Activated naive CD4-positive, alpha-beta T cell treated with Interleukin-2 at 50 U/mL for 16 hours (primary cell): ENCODE measurements at regions not wholly inside any gene's neighbourhood (a gene's known extent, or its start where the extent isn't known, plus 50 kb on each side); places are given as distances from the start of the nearest gene placed in this dataset.

Experiments used
- DNase-seq: peaks from one replicate; pipeline ENCODE4 v3.0.0-alpha.2; 2020

DNA sequence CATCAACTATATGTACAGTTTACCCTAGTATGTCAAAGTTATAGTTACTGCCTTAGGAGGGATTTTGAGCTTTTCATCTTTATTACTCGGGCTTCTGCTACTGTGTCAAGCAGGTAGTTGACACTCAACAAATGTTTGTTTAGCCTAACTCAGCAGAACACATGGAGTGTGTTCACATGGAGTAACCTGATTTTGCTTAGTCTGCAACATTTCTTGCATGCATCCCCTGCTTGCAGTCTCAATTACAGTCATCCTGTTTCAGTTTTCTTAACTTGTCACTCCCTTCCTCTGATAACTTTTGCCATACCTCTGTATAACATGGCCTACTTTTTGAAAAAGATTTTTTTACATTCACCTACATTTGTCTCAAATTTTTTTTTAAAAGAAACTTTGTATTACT is 135.5 kb downstream of the NMUR2 start:
- no peak for DNase-seq

DNA sequence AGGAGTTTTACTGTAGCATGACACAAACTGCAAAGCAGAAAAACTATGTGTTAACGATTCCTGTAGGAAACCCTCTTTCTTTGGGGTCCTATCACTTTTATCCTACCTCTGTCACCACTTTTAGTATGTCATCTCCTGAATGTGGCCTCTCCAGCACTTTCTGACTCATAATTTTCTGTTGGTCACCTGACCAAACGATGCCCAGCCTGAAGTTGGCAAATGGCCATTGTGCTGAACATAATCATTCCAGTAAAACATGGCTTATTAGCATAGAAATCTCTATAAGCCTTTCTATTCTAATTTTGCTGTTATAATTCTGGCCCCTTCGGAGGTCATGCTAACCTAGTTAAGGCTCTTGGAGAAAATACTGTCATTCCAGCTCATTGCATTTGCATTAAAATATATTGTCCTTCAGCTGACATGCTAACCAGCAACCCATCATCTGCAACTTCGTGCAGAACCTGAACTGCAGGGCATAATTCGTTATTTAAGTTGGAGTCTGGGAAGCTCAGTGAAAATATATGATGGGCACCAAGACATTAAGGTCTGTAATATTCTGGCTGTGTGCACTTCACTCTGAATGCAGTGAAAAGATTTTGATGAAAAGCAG is 140.3 kb downstream of the NMUR2 start:
- no peak for DNase-seq

DNA sequence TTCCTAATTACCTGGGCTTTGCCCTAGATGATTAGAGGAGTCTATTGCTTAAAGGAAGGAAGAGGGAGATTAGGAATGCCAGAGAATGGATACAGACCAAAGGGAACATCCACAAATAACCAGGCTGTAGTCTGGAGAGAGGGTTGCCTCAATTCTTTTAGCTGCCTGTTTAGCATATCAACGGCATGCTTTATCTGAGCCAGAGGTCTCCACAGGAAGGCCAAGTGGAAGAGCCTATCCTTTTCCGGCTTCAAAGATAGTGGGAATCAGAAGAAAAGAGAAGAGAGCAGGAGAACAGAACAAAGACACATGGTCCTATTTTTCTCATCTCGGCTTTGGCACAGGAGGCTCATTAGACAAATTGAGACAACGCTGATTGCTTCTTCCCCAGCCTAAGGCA is 142.4 kb downstream of the NMUR2 start:
- no peak for DNase-seq

DNA sequence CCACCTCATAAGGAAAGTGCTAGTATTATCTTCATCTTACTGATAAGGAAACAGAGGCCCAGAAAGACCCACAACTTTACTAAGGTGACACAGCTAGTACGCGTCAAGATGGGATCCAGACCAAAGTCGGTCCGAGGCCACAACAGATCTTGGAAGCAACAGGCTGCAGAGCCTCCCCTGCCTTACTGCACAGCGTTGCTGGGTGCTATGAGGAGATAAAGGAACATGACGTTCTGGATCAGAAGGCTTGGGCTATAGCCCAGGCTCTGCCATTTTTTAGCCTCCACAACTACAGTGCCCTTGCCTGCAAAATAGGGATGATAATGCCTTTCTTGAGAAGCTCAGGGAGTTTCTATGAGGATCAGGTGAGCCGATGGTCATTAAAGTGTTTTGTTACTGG is 144.1 kb downstream of the NMUR2 start:
- no peak for DNase-seq

DNA sequence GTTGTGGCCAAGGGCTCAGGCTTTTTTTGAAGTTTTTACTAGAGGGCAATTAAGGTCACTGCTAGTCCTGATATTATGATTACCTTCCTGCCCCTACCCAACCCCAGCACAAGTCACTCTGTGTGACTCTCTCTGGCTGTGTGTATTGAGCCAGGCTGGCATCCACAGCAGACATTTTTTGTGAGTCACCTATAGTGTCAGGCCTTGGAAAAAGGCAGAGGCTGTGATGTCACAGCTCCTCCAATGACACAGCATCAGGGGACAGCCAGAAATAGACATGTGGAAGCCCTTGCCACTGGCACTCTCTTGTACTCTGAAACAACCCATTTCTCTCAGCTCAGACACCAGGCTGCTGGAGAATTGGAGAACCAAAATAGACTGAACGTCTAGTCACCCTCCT is 145.4 kb downstream of the NMUR2 start:
- DNase-seq, result no peak

DNA sequence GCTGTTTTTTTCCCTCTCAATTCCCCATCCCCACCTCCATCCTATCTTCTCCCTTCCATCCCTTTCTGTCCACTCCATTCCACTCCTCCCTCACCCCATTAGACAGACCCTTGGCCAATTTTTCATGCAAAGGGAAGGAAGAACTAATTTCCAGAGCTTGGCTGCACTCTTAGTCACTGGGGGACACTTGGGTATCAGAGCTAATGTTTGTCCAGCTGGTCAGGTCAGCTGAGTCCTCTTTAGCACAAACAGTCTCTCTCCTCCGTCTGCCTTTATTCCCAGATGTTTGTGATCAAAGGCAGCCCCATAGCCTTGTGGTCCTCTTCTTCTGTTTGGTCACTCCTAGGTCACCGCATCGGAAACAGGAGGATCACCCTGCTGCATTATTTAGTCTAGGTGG is 148.5 kb downstream of the NMUR2 start:
- no peak for DNase-seq

DNA sequence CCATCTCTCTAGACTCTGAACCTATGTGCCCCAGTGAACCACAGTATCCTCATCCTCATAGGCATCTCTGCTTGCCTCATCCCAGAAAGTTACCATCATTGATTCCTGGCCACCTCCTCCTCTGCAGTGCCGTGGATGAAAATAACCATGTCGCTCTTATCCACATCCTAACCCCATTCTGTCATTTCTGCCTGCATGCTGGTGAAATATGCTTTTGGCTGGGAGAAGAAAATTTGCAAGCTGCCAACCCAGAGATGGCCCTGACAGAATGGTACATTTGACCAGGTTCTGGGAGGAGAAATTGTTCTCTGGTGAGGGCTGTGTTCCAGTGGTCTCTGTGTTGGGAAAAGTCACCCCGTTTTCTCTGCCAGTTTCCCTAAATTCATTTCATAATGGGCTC is 149.7 kb downstream of the NMUR2 start:
- DNase-seq, result no peak

DNA sequence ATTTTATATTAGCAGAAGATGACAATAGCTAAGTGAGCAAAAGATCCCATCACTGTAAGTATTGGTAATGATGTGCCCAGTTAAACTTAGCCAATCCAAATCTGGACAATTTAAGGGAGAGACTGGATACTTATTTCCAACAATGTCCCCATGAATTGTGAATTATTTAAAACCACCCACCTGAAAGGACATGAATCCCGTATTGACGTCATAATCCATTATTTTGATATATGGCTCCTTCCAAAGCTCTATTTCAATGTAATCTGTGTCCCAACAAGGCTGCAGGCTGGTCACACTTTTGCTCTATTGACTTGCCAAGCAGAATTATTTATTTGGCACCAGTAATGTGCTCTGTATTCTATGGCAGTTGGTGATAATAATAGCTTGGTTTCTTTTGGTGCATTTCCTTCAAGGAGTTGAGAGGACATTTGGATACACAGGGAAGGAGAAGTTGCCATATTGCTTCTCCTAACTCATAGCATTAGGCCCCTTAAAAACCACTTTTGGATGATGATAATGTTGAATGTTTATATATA is 157.2 kb downstream of the NMUR2 start:
- DNase-seq, result no peak

DNA sequence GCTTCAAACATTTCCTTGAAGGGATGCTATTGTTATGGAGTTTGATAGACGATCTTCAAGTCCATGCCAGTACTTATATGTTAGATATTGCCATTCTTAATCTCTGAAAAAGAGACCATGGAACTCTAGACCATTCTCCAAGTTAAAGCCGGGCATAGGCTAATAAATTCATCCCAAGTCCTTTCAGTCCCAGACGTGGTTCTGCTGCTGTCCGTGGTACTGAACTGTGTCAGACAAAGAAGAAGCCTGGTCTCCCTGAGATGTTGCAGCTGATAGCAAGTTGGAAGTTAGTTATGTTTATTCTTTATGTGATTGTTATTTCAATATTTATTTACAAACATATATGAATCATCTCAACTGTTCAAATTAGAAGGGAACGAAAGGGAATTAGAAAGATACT is 158.7 kb downstream of the NMUR2 start:
- no peak for DNase-seq

DNA sequence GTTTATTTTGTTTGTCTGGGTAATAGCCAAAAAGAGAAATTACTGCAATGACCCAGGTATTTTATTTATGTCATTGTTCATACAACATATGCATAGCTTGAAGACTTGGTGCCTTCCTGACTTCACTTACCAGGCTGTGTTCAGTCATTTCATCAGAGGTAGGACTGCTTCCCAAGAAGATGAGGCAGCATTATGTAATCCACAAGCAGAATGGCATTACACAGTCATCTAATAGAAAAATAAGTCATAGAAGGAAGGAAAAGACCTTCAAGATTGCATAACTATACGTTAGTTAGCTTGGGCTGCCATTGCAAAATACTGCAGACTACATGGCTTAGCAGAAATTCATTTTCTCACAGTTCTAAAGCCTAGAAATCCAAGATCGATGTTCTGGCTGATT is 167.5 kb downstream of the NMUR2 start:
- no peak for DNase-seq

DNA sequence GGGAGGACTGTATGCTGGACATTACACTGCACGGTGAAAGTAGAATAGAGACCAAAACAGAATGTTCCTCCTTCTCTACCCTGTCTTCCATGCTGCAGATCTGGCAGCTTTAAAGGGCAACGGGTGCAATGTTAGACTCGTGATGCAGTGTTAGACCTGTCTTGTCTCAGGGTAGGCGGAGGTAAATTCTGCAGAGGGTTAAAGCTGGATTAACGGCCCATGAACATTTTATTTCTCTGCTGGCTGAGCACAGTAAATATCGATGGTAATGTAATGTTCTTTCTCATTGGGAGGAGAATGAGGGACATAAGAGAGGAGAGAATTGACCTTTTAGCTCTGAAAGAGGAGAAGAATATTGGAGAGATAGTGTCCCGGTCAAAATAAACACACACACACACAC is 178.9 kb downstream of the NMUR2 start:
- DNase-seq, result no peak

DNA sequence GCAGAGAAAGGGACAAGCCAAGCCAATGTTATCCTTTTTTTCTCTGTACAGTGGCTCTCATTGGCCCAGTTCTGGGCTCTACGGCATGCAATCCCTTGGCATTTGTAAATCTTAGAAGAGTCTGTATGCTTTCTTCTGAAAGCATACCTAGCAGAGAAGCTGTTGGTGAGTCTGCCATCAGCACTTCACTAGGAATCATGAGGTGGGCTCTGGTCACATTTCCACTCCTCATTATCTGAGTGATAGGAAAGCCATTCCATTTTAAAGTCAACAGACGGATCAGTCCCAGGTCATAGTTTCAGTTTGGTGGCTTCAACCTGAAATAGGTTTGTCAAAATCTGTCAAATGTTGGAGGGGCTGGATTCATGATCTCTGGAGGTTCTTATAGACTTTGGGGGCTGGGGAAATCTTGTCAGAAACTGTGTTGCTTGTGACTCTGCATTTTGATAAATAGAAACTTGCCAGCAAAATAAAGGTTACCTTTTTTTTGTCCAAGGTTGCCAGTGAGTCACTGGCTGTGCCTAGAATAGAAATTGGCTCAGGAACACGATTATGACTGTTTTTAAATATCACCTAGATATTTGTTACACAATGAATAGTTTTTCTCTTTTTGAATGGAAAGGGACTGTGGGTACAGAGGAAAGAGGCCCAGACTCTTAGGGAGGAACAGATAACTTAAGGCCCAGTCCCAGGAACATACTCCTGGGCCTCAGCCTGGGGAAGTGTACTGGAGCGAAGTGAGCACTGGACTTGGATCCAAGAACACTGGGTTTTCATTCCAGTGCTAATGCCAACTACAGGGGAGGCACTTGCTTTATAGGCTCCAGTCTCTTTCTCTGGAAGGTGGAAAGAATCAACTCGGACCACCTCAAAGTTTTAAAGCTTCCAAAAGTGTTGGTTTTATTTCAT is 183.1 kb downstream of the NMUR2 start:
- no peak for DNase-seq

DNA sequence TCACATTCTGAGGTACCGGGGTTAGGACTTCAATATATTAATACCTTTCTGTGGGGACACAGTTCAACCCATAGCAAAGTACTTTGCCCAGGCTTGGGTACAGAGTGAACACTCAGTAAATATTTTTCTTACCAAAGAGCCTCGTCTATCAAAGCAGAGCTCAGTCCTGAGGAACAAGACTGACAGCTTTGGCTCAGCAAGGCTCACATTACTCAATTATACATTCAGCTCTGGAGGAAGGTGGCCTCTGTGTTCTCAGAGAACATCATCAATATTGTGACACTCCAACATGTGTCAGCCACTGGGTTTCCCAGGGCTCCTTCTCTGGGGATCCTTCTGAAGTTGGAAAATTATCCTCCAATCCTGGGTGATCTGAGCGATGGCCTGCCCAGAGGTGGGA is 186.4 kb downstream of the NMUR2 start:
- DNase-seq, result no peak

DNA sequence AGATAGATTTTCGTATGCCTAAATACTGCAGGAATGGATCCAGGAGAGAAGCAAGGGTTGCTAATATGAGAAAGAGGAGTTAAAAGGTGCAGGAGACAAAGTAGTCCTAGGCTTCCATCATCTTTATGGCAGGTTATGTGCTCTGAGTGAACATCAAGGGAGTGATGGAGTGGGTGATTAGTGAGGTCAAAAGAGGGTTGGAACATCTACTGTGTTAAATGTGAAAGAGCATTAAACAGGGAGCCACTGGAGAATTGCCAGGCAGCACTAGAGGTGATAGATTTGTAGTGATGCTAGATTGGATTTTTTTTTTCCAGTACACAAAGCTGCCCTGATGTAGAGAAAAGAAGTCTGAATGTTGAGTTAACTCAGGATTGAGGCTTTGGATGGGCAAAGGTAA is 199.3 kb downstream of the NMUR2 start:
- DNase-seq, result no peak

DNA sequence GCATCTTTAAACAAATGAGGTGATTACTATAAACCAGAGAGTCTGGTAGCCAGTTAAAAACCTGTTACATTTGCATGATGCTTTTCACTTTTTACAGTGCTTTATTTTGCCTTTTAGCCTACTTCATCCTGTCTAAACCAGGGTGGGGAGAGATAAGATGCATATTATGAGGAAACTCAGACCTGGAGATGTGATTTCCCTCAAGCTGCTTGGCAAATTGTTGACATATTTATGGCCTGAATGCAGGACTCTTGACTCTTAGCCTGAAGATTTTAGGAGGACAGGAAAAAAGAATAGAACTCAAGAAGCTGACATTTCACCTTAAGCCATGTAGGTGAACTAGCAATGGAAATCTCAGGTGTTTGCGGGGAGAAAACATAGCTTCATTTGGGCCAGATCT is 202.8 kb downstream of the NMUR2 start:
- DNase-seq, result no peak

DNA sequence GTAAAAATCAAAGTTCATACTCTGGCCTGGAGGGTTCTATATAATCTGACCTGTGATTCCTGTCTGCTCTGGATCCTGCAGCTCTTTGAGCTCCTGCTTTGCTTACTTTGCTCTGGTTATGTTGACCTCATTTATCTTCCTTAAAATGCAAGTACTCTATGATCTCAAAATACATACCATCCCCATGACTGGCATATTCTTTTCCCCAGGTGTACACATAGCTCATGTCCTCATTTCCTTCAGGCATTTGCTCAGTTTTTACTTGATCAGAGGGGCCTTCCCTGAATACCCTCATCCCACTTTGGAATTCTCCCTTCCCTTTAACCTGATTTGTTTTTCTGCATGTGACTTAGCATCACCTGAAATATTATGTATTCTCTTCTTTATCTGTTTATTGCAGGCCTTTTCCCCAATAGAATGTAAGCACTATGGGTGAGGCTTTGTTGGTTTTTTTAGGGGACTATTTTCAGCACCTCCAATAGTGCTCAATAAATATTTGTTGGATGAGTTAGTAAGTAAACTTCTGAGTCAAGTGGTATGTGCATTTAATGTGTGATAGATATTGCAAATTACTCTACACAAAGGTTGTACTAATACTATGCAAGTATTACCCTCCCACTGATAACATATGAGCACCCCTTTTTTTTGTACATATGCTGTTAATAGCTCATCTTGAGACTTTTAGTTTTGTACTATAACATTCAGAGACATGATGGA is 211.5 kb downstream of the NMUR2 start:
- no peak for DNase-seq

DNA sequence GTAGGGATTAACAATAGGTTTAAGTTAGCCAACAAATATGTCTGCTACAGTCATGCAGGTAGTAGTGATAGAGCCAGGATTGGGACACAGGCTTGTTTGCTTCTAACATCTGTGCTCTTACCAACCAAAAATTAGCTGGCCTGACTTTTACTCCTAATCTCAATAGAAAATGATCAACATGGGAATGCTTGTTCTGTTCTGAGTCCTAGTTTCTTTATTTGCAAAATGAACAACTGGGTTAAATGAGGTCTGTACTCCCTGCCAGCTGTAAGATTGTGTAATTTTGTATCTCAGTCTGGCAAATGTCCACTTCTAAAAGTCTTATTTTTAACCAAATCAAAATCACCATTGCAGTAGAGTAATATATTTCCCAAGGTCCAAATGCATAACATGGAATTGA is 216.8 kb downstream of the NMUR2 start:
- DNase-seq, result no peak

DNA sequence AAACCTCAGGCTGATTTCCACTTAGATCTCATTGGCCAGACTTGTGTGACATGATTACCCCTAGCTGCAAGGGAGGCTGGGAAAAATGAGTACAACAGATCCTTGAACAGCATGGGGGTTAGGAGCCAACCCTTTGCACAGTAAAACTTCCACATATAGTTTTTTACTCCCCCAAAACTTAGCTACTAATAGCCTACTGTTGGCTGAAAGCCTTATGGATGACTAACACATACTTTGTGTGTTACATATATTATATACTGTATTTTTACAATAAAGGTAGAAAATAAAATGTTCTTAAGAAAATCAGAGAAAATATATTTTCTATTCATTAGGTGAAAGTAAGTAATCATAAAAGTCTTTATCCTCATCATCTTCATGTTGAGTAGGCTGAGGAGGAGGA is 217.4 kb downstream of the NMUR2 start:
- DNase-seq, result no peak

DNA sequence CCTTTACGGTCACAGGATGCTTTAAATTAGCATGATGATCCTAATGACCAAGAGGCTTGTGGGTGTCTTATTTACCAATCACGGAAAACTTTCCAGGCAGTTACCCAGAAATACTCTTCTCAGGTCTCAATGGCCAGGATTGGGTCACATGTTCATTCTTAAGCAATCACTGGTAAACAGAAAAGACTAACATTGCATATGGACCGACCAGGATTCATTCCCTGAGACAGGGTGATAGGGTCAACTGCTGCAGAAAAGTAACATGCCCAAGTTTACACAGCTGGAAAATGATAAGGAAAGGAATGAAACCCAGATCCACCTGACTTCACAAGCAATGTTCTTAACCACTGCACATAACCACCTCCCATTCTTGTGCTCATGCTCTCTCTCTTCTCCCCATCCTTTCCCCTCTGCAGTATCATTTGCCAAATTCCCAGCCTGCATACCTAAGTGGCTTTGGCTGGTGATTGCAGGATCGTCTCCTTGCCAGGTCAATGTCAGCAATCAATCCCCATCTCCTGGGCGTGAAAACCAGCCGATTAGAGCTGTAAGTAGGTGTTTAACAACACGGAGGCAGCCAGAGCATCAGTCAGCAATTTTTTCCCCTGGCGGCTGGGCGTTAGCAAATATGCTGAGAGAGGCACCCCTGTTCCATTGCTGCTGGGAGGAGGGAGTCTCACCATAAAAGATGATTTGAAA is 219.4 kb downstream of the NMUR2 start:
- DNase-seq, result no peak

DNA sequence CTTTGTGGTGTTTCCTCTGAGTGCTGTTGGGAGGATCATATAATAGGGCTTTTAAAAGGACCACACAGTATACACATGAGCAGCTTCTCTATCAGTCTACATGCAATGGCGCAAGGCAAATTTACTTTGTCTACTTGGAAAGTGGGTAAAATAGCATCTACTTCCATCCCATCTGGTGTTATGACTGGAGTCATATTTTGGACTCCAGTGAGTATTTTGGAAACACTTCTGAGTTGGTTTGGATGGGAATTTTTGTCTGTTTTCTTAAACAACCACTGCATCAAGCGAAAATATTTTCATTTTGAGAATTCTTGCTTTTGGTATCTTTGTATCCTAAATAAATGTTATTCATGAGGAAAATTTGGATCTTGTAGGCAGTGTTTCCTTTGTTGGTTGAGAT is 220.8 kb downstream of the NMUR2 start:
- DNase-seq, result no peak

DNA sequence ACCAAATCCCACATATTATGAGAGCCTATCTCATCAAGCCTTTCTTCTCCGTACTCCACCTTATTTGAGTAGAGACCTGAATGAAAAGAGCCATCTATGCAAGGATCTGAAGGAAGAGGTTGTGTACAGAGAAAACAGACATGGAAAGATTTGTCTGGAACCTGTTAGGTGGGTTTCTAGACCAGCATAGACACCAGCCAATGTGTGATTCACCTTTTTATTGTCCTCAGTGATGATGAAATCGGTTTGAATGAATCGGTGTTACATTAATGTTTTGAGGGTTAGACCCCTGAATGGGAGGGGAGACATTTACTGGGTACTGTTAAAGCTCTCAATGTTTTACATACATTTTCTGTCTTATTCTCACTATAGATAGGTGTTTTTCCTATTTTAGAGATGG is 223.6 kb downstream of the NMUR2 start:
- no peak for DNase-seq

DNA sequence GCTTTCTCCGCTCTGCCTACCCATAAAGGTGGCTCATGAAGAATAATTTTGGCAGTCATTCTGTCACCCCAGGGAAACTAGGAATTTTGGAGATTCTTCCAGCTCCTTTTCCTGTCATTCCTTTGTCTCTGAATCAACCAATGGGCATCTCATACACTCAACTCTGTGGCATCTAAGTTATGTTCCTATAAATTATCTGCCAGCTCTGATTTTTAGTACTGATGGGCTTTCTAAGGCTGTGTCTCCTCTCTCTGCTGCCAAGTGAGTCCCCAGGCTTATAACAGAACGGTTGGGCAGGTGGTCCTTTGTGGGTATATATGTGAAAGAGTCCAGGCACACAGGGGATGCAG is 226.8 kb downstream of the NMUR2 start:
- DNase-seq, result no peak

DNA sequence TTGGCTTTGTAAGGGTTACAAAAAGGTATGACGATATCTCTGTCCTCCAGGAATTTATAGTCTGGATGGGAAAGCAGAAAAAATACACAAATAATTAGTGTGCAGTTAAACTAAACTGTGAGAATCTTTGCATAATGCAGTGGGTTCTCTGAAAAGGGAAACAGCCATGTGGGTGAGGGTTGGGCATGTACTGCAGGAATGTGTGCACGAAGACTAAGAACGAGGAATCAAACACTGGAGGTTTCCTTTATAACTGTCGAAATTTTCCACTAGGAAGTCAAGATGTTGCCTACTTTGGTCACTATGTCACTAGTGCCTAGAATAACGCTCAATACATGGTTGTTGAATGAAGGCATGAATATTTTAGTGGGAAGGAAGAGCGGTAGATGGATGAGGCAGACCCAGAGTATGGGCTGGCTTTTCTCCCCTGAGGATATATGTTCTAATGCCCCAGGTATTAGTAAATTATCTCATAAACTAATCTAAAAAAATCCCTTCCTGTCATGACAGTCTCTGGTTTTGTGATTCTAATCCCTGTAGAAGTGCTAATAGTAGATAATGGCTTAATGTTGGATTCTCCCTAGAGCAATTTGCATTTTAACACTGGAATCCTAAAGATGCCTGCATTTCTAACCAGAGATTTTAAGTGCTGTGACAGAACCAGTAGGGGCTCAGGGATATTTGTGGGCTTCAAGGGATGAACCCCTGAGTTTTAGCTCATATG is 227.3 kb downstream of the NMUR2 start:
- DNase-seq, result no peak
